UCSD-AML1 (cell line): ENCODE measurements at regions not wholly inside any gene's neighbourhood (a gene's known extent, or its start where the extent isn't known, plus 50 kb on each side); places are given as distances from the start of the nearest gene placed in this dataset.

Experiments
- DNase-seq: peaks from one replicate; lab custom pipeline; 2025; ENCODE audit not compliant: unreplicated experiment; lab: John Stamatoyannopoulos, UW

GRCh38 chr4:4695497-4695896 lies 153.6 kb upstream of the STX18 start:
- no peak for DNase-seq

- no peak for DNase-seq
These were observed 153.0 kb upstream of the STX18 start for GRCh38 chr4:4694827-4695226.

DNA sequence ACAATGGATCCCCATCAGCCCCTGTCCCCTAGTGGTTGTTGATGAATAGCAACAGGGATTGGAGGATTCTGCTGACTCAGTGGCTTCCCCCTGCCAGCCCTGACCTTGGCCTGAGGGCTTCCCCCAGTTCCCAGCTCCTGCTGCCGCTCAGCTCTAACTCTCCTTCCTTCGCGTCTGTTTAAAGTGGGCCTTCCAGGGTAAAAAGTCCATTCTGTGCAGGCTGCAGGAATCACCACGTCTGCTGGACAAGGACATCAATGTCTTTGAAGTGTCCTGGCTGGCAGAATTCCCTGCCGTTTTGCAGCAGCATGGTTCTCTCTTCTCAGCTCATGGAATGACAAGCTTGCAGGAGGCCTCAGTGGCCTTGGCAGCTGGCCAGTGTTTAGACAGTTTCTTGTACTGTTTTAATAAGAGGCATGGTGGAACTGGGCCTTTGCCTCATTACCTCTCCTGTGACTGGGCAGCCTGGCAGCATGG lies 152.5 kb upstream of the STX18 start:
- no peak for DNase-seq

- no peak for DNase-seq
These were observed 152.0 kb upstream of the STX18 start for GRCh38 chr4:4693755-4694295.

DNA sequence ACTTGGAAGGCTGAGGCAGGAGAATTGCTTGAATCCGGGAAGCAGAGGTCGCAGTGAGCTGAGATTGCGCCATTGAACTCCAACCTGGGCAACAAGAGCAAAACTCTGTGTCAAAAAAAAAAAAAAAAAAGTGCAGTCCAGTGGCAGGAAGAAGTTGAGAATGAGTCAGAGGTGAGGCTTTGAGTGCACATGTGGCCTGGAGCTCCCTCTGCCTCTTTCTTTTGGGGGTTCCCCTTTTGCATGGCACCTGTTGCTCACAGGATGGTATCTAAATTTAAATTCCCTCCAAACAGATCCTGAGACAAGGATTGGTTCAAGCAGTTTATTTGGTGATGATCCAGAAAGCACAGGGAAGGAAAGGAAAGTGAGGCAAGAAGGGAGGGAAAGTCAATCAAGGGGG lies 151.4 kb upstream of the STX18 start:
- DNase-seq: no peak

DNA sequence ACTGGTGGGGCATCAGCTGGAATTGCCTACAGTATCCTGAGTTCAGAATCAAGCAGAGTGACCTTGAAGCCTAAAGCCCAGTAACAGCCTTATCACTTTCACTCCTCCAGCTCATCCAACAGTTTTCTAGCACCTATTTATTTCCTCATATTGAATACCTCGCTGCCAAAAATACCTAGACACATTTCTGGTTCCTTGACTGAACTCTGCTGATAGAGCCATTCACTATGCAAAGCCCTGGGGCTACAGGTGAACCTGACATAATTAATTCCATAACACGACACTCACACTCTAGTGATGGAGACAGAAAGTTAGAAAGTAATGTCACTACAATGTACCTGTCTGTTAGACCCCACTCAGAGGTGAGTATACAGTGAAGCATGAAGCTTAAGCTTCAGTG lies 149.0 kb upstream of the STX18 start:
- DNase-seq: no peak

- DNase-seq: no peak
These were observed 148.0 kb upstream of the STX18 start for GRCh38 chr4:4689694-4690440.

- no peak for DNase-seq
These were observed 146.3 kb upstream of the STX18 start for GRCh38 chr4:4687935-4688727.

DNA sequence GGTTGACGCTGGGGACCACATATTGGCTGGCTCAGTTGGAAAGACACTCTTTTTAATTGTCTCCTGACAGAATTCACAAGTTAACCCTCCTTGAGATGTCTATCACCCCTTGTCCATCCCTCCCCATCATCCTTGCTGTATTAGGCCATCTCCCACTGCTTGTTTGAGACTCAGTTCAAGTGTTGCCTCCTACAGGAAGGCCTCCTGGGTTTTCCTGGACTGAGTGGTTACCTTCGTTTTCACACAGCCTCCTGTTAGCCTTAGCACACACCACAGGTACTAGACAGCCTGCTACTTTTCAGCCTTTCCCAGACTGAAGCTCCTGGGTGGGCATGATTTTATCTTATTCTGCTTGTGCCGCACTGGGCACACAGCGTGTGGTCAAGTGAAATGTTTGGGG lies 145.3 kb upstream of the STX18 start:
- DNase-seq: no peak

DNA sequence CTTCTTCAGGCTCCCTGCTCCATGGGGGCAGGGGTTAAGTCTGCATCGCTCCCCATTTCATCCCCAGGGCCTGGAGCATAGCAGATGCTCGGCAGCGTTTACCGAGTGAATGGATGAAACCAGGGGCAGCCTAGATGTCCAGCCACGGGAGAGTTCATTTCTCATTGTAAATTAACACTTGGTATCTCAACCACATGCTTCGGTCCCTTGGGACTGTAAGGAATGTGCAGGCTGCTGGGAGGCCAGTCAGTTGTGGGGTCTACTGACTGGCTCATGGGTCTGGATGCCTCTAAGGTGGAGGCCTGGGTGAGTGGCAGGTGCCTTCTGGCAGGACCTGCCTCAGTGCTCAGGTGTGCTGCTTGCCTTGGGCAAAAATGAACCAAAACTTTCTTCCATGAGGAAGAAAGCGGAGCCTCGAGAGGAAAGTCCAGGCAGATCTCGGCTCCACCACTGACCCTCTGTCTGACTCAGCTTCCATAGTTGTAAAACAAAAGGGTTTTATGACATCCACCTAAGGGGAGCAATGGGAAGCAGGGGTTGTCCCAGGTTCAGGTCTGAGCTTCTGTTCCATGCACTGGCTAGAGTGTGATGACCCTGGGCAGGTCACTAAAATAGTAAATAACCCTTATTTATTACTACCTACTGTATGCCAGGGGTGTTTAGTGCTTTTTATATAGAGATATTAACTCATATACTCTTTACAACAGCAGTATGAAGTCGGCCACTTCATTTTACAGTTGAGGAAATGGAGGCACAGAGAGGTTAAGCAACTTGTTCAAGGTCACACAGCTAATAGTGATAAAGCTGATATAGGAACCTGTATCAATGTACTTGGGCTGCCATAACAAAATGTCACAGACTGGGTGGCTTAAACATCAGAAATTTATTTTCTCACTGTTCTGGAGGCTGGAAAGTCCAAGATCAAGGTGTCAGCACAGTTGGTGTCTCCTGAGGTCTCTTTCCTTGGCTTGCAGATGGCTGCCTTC lies 144.3 kb upstream of the STX18 start:
- DNase-seq: no peak

DNA sequence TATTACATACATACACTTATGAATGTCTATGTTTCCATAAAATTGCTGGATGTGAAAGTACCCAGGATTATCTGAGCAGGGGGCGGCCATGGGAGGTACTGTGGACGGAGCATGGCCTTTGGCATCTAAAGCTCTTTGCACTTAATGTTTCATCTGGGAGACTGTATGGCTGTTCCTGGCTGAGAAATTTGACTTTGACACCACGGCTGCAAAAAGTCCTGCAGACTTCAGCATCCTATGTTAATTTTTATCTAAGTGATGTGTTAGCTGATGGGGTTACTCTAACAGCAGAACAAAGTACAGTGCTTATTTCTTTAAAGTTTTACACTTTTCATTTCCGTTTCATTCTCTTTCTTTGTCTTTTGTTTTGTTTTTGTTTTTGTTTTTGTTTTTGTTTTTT lies 139.8 kb upstream of the STX18 start:
- no peak for DNase-seq

GRCh38 chr4:4680758-4681157 lies 138.9 kb upstream of the STX18 start:
- DNase-seq: no peak

DNA sequence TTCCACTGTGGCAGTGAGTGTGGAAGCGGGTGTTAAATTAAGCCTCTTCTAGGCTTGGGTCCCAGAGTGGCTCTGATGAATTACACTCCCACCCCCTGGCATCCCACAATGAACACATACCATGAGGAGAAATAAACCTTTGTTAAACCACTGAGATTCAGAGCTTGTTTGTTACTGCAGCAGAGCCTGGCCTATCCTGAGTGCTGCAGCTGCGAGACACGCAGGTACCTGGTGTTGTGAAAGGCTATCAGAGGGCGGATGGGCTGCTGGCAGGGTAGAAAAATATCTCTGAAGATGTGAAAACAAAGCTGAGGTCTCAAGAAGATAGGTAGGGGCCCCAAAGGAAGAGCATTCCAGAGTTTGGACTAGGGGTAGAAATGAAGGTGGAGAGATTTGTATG lies 138.4 kb upstream of the STX18 start:
- no peak for DNase-seq

DNA sequence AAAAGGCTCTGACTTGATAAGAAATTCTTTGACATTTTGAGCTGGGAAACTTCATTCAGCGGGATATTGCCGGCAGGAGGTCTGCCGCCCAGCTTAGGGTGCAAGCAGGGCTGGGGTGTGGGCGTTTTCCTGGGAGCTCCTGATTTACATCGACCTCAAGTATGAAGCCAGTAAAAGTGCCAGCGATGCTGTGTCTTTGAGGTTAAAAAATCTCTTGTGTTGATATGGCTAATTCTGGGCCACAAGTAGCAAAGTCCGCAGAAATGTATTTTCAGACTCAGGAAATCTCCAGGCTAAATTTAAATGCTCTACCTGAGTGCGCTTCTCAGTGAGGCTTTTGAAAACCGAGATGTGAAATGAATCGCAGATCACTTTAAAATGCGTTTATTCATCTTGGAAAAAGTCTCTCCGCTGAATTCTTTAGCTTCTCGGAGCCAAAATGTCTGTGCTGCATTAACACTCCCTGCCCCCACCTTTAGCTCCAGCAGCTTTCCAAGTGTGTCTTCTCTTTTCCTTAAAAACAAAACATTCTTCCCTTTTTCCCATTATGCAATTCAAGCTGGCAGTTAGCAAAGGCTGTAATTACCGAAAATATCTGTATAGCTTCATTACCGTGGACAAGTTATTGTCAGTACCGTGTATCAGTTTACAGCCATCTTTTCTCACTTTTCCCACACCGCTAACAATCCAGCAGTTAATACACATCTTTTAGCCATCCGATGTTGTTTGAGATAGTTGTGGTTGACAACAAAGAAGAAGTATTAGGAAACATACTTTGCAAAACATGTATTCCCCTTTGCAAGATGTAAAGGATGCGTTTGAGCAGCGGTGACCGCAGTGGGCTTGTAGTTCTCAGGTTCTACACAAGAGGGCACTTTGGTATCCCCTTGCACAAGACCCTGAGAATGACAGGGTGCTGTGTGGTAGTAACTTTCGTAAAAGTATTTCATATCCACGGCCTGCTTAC lies 136.0 kb upstream of the STX18 start:
- DNase-seq: no peak

DNA sequence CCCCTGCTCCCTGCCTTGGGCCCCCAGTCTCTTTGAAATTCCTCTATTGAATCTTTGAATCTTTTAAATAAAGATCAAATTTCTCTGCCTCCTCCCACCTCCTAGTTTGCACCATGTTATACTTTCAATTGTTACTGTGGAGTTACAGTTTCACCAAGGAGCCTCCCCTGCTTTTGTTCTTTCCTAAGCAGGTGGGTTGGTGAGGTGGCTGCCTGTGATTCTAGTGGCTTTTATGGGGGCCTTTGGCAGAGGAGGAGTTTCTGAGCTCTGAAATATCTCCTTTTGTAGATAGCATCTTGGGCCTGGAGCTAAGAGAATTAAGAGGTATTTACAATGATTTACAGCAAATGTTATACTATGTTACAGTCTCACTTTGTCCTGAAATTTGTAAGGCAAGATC lies 133.8 kb upstream of the STX18 start:
- DNase-seq: no peak

DNA sequence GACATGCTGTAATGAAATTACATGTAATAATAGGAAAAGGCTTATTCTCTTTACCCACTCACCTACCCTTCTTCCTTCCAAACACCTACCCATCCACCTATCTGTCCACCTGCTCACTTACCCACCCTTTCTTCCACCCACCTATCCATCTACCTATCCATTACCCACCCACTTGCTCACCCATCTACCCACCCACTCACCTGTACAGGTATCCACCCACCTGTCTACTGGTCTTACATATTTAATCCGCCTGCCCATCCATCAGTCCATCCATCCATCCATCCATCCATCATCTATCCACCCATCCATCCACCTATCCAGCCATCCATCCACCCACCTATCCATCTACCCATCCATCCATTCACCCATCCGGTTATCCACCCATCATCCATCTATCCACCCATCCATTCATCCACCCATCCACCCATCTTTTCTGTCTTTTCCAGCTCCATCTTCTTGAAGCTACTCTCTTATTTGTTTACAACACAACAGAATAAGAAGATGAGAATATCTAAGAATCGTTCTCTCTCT lies 133.3 kb upstream of the STX18 start:
- no peak for DNase-seq

DNA sequence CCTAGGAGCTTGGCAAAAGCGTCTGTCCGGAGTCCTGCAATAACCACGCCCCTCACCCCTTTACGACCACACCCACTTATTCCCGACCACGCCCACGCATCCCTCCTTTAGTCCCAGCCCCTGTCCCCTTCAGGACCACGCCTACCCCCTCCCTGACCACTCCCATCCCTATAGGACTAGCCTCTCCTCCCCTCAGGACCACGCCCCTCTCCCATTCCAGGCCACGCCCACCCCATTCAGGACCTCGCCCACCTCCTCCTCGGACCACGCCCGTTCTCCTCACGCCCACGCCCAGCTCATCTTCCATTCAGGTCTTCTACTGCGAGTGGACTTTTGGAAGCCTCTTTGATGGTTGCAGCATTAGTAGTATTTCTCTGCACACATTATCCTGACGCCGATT lies 131.2 kb upstream of the STX18 start:
- no peak for DNase-seq

DNA sequence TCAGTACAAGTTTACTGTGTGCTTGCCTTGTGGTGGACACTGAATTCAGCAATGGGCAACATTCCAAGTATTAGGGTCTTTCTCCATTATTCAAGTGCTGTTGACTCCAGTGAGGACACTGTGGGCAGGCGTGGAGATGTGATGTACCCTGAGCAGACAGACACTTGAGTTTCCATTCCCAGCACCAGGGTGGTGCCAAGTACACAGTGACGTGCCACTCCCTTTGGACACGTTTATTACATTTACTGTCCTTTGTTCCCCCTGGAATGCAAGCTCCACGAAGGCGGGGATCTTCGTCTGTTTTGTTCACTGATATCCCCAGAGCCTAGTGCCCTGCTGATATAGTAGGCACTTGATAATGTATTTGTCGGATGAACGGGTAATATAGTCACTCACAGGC lies 130.6 kb upstream of the STX18 start:
- DNase-seq: no peak

DNA sequence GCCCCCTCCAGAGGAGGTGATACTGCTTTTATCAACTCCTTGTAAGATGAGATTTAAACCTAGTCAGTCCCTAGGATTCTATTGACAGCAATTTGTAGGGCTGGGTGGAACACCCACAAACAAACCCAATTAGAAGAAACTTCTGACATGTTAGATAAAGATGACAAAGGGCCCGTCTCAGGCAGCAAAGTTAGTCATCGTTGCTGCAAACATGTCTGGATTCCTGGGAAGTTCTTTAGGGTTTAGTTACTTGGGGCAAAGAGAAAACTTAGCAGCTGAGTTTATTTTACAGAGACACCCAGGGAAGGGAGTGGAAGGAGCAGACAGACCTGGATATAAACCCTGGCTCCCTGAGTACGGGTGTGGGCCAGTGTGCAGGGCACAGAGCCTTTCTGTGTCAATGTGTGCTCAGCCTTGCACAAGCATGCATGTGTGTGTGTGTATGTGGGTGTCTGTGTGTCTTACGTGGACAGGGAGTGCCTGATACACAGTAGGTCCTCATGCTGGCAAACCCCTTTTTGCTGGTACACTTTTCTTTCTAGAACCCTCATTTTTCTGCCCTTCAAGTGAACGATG lies 130.0 kb upstream of the STX18 start:
- no peak for DNase-seq
